Activated naive CD8-positive, alpha-beta T cell treated with anti-CD3 and anti-CD28 coated beads, Interleukin-2, amount 50 U/mL, for 24 hours (primary cell): ENCODE measurements at regions not wholly inside any gene's neighbourhood (a gene's known extent, or its start where the extent isn't known, plus 50 kb on each side); places are given as distances from the start of the nearest gene placed in this dataset.
"Not testable (repeated sequence)": the region's sequence is repeated elsewhere in the genome, so short reads cannot be mapped to it uniquely, and the experiment has no call there.

Experiments
- ATAC-seq: fragments of 150-1000 bp; cut with Tn5 transposase; one replicate; pipeline ENCODE4 v1.10.0; 2021
- DNase-seq: peaks from one replicate; pipeline ENCODE4 v3.0.0; 2021
- H3K27ac Mint-ChIP-seq: one replicate; pipeline ENCODE4 v1.8.0; 2021; ENCODE audit warnings: mild to moderate bottlenecking, mixed read lengths
- H3K27me3 Mint-ChIP-seq: one replicate; pipeline ENCODE4 v1.8.0; 2021; ENCODE audit warnings: mixed read lengths
- H3K36me3 Mint-ChIP-seq: one replicate; pipeline ENCODE4 v1.8.0; 2021; ENCODE audit warnings: low read depth, mixed read lengths
- H3K4me1 Mint-ChIP-seq: one replicate; pipeline ENCODE4 v1.8.0; 2021; ENCODE audit warnings: mixed read lengths
- H3K4me3 Mint-ChIP-seq: one replicate; pipeline ENCODE4 v1.8.0; 2021; ENCODE audit warnings: mild to moderate bottlenecking, moderate library complexity, mixed read lengths
- H3K9me3 Mint-ChIP-seq: one replicate; pipeline ENCODE4 v1.8.0; 2021; ENCODE audit warnings: mixed read lengths

- H3K4me1 Mint-ChIP-seq, result peaks cover 2% of the 10 kb centered on the region
- DNase-seq, result no peak
- no peaks in the 10 kb centered on the region for H3K36me3 Mint-ChIP-seq
- no peak for ATAC-seq
- peaks cover 13% of the 10 kb centered on the region for H3K9me3 Mint-ChIP-seq
- no peaks in the 10 kb centered on the region for H3K27me3 Mint-ChIP-seq
- H3K4me3 Mint-ChIP-seq, result no peak overlapping the region
- no peak overlapping the region for H3K27ac Mint-ChIP-seq
Measured at GRCh38 chr18:39450958-39451357, 1885.4 kb upstream of the CELF4 start.

DNA sequence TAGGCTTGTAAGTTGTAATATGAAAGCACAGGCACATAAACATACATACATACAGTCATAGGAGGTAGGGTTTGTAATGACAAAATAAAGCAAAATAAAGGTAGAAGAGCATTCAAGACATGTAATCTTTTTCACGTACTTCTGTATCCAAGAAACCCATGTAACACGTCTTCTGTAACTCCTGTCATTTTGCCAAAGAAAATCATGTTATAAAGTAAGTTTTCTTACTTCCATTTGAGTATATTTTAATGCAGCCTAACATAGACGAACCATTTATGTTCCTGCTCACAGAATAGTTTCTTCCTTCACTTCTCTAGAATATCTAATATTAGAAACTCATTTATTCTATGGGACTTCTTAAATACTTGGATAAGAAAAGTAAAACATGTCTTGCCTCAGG, 1884.0 kb upstream of the CELF4 start:
- peaks cover 23% of the 10 kb centered on the region for H3K9me3 Mint-ChIP-seq
- H3K27ac Mint-ChIP-seq, result no peak overlapping the region
- ATAC-seq, result no peak
- H3K27me3 Mint-ChIP-seq, result no peaks in the 10 kb centered on the region
- peaks cover 2% of the 10 kb centered on the region for H3K4me1 Mint-ChIP-seq
- no peaks in the 10 kb centered on the region for H3K36me3 Mint-ChIP-seq
- DNase-seq, result no peak
- no peak overlapping the region for H3K4me3 Mint-ChIP-seq

GRCh38 chr18:39448942-39449341, 1883.3 kb upstream of the CELF4 start:
- ATAC-seq (no peak), DNase-seq (no peak)
- no peak overlapping the region for H3K4me3 Mint-ChIP-seq
- H3K27ac Mint-ChIP-seq, result no peak overlapping the region
- peaks cover 23% of the 10 kb centered on the region for H3K9me3 Mint-ChIP-seq
- H3K27me3 Mint-ChIP-seq, result no peaks in the 10 kb centered on the region
- peaks cover 2% of the 10 kb centered on the region for H3K4me1 Mint-ChIP-seq
- no peaks in the 10 kb centered on the region for H3K36me3 Mint-ChIP-seq

DNA sequence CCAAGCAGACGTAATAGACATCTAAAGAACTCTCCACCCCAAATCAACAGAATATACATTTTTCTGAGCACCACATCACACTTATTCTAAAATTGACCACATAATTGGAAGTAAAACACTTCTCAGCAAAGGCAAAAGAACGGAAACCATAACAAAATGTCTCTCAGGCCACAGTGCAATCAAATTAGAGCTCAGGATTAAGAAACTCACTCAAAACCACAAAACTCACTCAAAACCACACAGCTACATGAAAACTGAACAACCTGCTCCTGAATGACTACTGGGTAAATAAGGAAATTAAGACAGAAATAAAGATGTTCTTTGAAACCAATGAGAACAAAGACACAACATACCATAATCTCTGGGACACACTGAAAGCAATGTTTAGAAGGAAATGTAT, 1879.4 kb upstream of the CELF4 start:
- H3K36me3 Mint-ChIP-seq, H3K27me3 Mint-ChIP-seq, H3K4me1 Mint-ChIP-seq, H3K4me3 Mint-ChIP-seq, H3K27ac Mint-ChIP-seq, ATAC-seq, DNase-seq: not testable (repeated sequence)
- H3K9me3 Mint-ChIP-seq, result peaks cover 34% of the 10 kb centered on the region

- H3K4me1 Mint-ChIP-seq, result no peaks in the 10 kb centered on the region
- H3K4me3 Mint-ChIP-seq, result no peak overlapping the region
- no peaks in the 10 kb centered on the region for H3K27me3 Mint-ChIP-seq
- no peak overlapping the region for H3K27ac Mint-ChIP-seq
- DNase-seq (no peak), ATAC-seq (no peak)
- H3K36me3 Mint-ChIP-seq, result no peaks in the 10 kb centered on the region
- H3K9me3 Mint-ChIP-seq, result peaks cover 42% of the 10 kb centered on the region
Measured at GRCh38 chr18:39441648-39442047, 1876.0 kb upstream of the CELF4 start.

DNA sequence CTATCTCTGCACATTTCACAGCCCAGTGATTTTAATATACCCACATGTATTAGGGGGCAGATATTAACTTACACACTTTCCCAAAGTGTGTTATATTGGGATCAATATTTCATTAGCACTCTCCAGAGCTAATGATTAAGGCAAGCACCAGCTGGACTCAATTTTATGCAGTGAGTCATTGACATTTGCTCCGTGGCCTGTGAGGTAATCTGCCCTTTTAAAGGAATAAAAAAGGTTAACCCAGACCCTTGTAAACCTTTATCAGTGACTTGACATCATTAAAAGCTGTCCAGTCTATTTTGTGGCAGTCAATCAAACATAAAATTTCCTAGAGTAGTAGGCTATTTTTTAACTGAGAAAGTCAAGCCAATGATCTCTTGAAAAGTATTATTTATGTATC, 1870.4 kb upstream of the CELF4 start:
- no peak overlapping the region for H3K27ac Mint-ChIP-seq
- no peaks in the 10 kb centered on the region for H3K36me3 Mint-ChIP-seq
- no peak overlapping the region for H3K4me3 Mint-ChIP-seq
- DNase-seq (no peak), ATAC-seq (no peak)
- H3K9me3 Mint-ChIP-seq, result peaks cover 18% of the 10 kb centered on the region
- H3K27me3 Mint-ChIP-seq, result no peaks in the 10 kb centered on the region
- no peaks in the 10 kb centered on the region for H3K4me1 Mint-ChIP-seq

GRCh38 chr18:39435209-39435608, 1869.6 kb upstream of the CELF4 start:
- Mint-ChIP-seq H3K27me3 (no peaks in the 10 kb centered on the region), H3K4me1 (no peaks in the 10 kb centered on the region), H3K27ac (no peak overlapping the region), H3K36me3 (no peaks in the 10 kb centered on the region), H3K9me3 (peaks cover 20% of the 10 kb centered on the region), H3K4me3 (no peak overlapping the region)
- ATAC-seq, result no peak
- no peak for DNase-seq

GRCh38 chr18:39434223-39434920, 1868.8 kb upstream of the CELF4 start:
- no peaks in the 10 kb centered on the region for H3K36me3 Mint-ChIP-seq
- DNase-seq (no peak), ATAC-seq (no peak)
- H3K9me3 Mint-ChIP-seq, result peaks cover 18% of the 10 kb centered on the region
- H3K4me1 Mint-ChIP-seq, result no peaks in the 10 kb centered on the region
- no peaks in the 10 kb centered on the region for H3K27me3 Mint-ChIP-seq
- no peak overlapping the region for H3K4me3 Mint-ChIP-seq
- no peak overlapping the region for H3K27ac Mint-ChIP-seq

GRCh38 chr18:39425172-39425850, 1859.7 kb upstream of the CELF4 start:
- no peaks in the 10 kb centered on the region for H3K27me3 Mint-ChIP-seq
- ATAC-seq (no peak), DNase-seq (no peak)
- H3K4me3 Mint-ChIP-seq, result no peak overlapping the region
- no peak overlapping the region for H3K27ac Mint-ChIP-seq
- peaks cover 13% of the 10 kb centered on the region for H3K9me3 Mint-ChIP-seq
- H3K4me1 Mint-ChIP-seq, result no peaks in the 10 kb centered on the region
- no peaks in the 10 kb centered on the region for H3K36me3 Mint-ChIP-seq

DNA sequence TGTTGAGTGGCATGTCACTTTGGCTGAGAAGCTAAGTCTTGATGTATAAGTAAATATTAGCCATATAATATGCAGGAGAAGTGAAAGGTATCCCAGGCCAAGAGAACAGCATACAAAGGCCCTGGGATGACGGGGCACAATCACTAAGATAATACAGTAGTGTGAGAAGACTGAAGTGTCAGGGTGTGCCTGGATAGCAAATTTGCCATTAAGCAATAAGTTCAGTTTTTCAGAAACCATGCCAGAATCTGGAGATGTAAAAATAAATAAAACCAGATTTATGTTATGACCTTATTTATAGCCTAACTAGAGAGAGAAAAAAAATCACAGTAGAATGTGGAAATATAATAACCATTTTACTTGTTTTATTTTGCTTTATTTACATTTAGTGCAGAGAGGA, 1858.7 kb upstream of the CELF4 start:
- no peaks in the 10 kb centered on the region for H3K36me3 Mint-ChIP-seq
- no peak for DNase-seq
- peaks cover 10% of the 10 kb centered on the region for H3K9me3 Mint-ChIP-seq
- H3K27ac Mint-ChIP-seq, result no peak overlapping the region
- H3K4me1 Mint-ChIP-seq, result no peaks in the 10 kb centered on the region
- no peaks in the 10 kb centered on the region for H3K27me3 Mint-ChIP-seq
- no peak overlapping the region for H3K4me3 Mint-ChIP-seq
- ATAC-seq, result no peak

DNA sequence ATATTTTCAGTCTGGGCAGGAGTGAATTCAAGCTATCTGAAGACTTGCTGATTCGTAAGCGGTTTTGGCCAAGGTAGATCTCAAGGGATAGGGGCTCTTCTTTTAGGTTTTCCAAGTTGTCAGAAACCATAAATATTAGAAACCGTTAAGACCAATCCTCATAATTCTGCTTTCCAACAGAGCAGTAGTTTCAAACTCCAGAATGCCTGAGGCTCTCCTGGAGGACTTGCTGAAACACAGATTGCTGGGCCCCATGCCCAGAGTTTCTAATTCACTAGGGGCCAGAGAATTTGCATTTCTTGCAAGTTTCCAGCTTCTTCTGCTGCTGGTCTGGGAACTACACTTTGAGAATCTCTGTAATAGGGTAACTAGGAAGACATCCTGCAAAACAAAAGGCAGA, 1855.7 kb upstream of the CELF4 start:
- H3K27ac Mint-ChIP-seq, result no peak overlapping the region
- H3K36me3 Mint-ChIP-seq, result no peaks in the 10 kb centered on the region
- H3K4me1 Mint-ChIP-seq, result no peaks in the 10 kb centered on the region
- DNase-seq (no peak), ATAC-seq (no peak)
- H3K9me3 Mint-ChIP-seq, result peaks cover 4% of the 10 kb centered on the region
- H3K4me3 Mint-ChIP-seq, result no peak overlapping the region
- H3K27me3 Mint-ChIP-seq, result no peaks in the 10 kb centered on the region

DNA sequence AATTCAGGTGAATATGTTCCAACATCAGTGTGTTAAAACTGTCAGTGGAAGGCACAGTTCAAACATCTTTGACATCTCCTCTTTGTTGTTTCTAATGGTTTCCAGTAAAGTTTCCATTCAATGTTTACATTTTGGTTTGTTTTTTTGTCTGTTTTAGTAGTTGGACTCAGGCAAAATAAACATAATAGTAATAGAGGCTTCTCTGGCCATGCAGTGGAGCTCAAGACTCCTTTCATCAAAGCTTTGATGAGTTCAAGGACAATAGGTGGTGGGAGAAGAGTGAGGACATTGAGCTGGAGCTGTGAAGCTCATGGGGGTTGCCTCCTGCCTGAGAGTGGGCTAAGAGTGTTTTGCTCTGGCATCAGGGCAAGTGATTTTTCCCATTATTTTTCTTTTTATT, 1853.7 kb upstream of the CELF4 start:
- Mint-ChIP-seq H3K36me3 (no peaks in the 10 kb centered on the region), H3K27ac (no peak overlapping the region), H3K4me1 (peaks cover under 1% of the 10 kb centered on the region), H3K4me3 (no peak overlapping the region), H3K27me3 (no peaks in the 10 kb centered on the region), H3K9me3 (no peaks in the 10 kb centered on the region)
- no peak for DNase-seq
- no peak for ATAC-seq

GRCh38 chr18:39415471-39415870, 1849.9 kb upstream of the CELF4 start:
- H3K27ac Mint-ChIP-seq, result no peak overlapping the region
- no peak for DNase-seq
- no peaks in the 10 kb centered on the region for H3K36me3 Mint-ChIP-seq
- H3K4me1 Mint-ChIP-seq, result peaks cover 5% of the 10 kb centered on the region
- peaks cover 3% of the 10 kb centered on the region for H3K9me3 Mint-ChIP-seq
- H3K27me3 Mint-ChIP-seq, result no peaks in the 10 kb centered on the region
- no peak for ATAC-seq
- no peak overlapping the region for H3K4me3 Mint-ChIP-seq

DNA sequence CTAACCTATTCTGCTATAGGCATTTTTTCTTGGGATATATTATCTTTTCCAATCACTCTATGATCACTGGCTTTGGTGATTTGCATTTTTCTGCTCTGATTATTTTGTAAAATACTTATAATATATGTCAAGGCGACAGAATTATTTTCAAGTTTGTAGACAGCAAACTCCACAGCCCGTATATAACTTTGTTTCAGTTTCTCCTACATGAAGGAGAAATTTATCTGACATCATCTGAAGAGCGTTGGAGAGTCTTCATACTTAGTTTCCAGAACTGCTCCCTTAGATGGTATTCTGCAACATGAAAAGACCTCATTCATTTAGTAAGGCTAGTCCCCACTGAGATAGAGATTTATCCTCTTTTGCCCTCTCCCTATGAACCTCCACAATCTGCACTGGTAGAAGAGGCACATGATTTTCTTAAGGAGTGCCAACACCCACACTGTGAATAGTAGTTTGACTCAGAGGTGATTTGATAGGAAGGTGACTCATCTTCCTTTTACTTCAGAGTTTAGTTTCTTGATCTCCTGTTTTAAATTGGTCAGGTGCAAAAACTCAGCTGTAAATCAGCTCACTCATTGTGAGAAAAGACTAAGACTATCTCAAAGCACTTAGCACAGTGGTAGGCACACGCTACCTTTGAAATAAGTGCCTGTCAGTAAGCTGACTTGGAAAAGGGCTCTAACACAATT, 1848.6 kb upstream of the CELF4 start:
- H3K9me3 Mint-ChIP-seq, result peaks cover 3% of the 10 kb centered on the region
- ATAC-seq, result peak; percentile 71
- no peaks in the 10 kb centered on the region for H3K36me3 Mint-ChIP-seq
- no peak overlapping the region for H3K27ac Mint-ChIP-seq
- DNase-seq, result no peak
- peaks cover 5% of the 10 kb centered on the region for H3K4me1 Mint-ChIP-seq
- H3K4me3 Mint-ChIP-seq, result no peak overlapping the region
- no peaks in the 10 kb centered on the region for H3K27me3 Mint-ChIP-seq

GRCh38 chr18:39406941-39407340, 1841.3 kb upstream of the CELF4 start:
- Mint-ChIP-seq H3K4me3 (no peak overlapping the region), H3K27me3 (no peaks in the 10 kb centered on the region), H3K4me1 (no peaks in the 10 kb centered on the region), H3K9me3 (no peaks in the 10 kb centered on the region), H3K27ac (no peak overlapping the region), H3K36me3 (no peaks in the 10 kb centered on the region)
- ATAC-seq (no peak), DNase-seq (no peak)
